CD4-positive, alpha-beta memory T cell (primary cell): ENCODE measurements at regions not wholly inside any gene's neighbourhood (a gene's known extent, or its start where the extent isn't known, plus 50 kb on each side); places are given as distances from the start of the nearest gene placed in this dataset.
"Not testable (repeated sequence)": the region's sequence is repeated elsewhere in the genome, so short reads cannot be mapped to it uniquely, and the experiment has no call there.

Experiments used
- CTCF ChIA-PET: fragments of 350-600 bp; sonication (Branson Sonifier 250); formaldehyde crosslinking; loops from one replicate; lab custom pipeline; 2021; ENCODE audit warnings: inconsistent platforms; ENCODE audit not compliant: partially characterized antibody; lab: Charles Lee
- POLR2A ChIA-PET: fragments of 350-600 bp; sonication (Branson Sonifier 250); formaldehyde crosslinking; loops from one replicate; lab custom pipeline; 2021; ENCODE audit not compliant: partially characterized antibody; lab: Charles Lee
- DNase-seq, 5 donors: peaks; one replicate each; pipeline versions ENCODE4 v3.0.0 to v3.0.0-alpha.2; 2020 to 2022; ENCODE audit warnings: mixed read lengths in 1 of 5
- H3K27ac ChIP-seq: one replicate; pipeline ENCODE4 v1.7.0; 2013; ENCODE audit warnings: low read depth, low read length
- H3K27me3 ChIP-seq: 2 replicates; pipeline ENCODE4 v1.7.0; 2013; ENCODE audit warnings: mild to moderate bottlenecking, low read length, moderate library complexity; ENCODE audit not compliant: insufficient read depth
- H3K36me3 ChIP-seq: 2 replicates; pipeline ENCODE4 v1.7.0; 2013; ENCODE audit warnings: mild to moderate bottlenecking, low read length, moderate library complexity; ENCODE audit not compliant: insufficient read depth
- H3K4me1 ChIP-seq: 2 replicates; pipeline ENCODE4 v1.7.0; 2013; ENCODE audit warnings: mild to moderate bottlenecking, low read length, moderate library complexity; ENCODE audit not compliant: insufficient read depth
- H3K4me3 ChIP-seq, 2 donors: one replicate each; pipeline ENCODE4 v1.7.0; 2013; ENCODE audit warnings: low read length in 2 of 2, mild to moderate bottlenecking in 1 of 2
- H3K9me3 ChIP-seq, 2 donors: one replicate each; pipeline ENCODE4 v1.7.0; 2013; ENCODE audit warnings: low read length in 2 of 2, control low read depth in 1 of 2; ENCODE audit not compliant: control insufficient read depth in 1 of 2
- H3K27ac Mint-ChIP-seq, 7 donors: one replicate each; pipeline ENCODE4 v1.8.0; 2020 to 2021; ENCODE audit warnings: mixed read lengths in 7 of 7, mild to moderate bottlenecking in 6 of 7, inconsistent platforms in 3 of 7, moderate library complexity in 3 of 7
- H3K27me3 Mint-ChIP-seq, 2 donors: one replicate each; pipeline ENCODE4 v1.8.0; 2020 to 2021; ENCODE audit warnings: mixed read lengths in 2 of 2
- H3K36me3 Mint-ChIP-seq, 2 donors: one replicate each; pipeline ENCODE4 v1.8.0; 2020 to 2021; ENCODE audit warnings: mixed read lengths in 2 of 2, inconsistent platforms in 1 of 2, mild to moderate bottlenecking in 1 of 2
- H3K4me1 Mint-ChIP-seq, 4 donors: one replicate each; pipeline ENCODE4 v1.8.0; 2020 to 2021; ENCODE audit warnings: mixed read lengths in 4 of 4, mild to moderate bottlenecking in 1 of 4
- H3K4me3 Mint-ChIP-seq, 8 donors: one replicate each; pipeline ENCODE4 v1.8.0; 2020 to 2021; ENCODE audit warnings: mixed read lengths in 8 of 8, mild to moderate bottlenecking in 7 of 8, moderate library complexity in 6 of 8, inconsistent platforms in 3 of 8
- H3K9me3 Mint-ChIP-seq, 8 donors: one replicate each; pipeline ENCODE4 v1.8.0; 2020 to 2021; ENCODE audit warnings: mixed read lengths in 8 of 8, mild to moderate bottlenecking in 5 of 8, inconsistent platforms in 3 of 8, moderate library complexity in 1 of 8
- intact Hi-C: fragments of 100-400 bp; cut with micrococcal nuclease; formaldehyde crosslinking; loops from one replicate; pipeline ENCODE4 v1.15.1; 2023

GRCh38 chr4:13924900-13925299 lies 297.4 kb upstream of the BOD1L1 start:
- H3K27ac Mint-ChIP-seq, H3K36me3 ChIP-seq, H3K27me3 Mint-ChIP-seq, H3K4me1 ChIP-seq, CTCF ChIA-PET, H3K36me3 Mint-ChIP-seq, H3K9me3 Mint-ChIP-seq, H3K27me3 ChIP-seq, H3K4me3 Mint-ChIP-seq, H3K4me1 Mint-ChIP-seq, POLR2A ChIA-PET, DNase-seq, H3K9me3 ChIP-seq, H3K27ac ChIP-seq, H3K4me3 ChIP-seq, intact Hi-C loops: not testable (repeated sequence)

GRCh38 chr4:13928214-13928613 lies 300.7 kb upstream of the BOD1L1 start:
- Mint-ChIP-seq H3K9me3 (peaks cover 0 to 5% (median 3%) of the 10 kb centered on the region in 8 donors), H3K4me3 (no peak overlapping the region), H3K27ac (no peak overlapping the region), H3K27me3 (no peaks in the 10 kb centered on the region), H3K36me3 (no peaks in the 10 kb centered on the region), H3K4me1 (no peaks in the 10 kb centered on the region)
- no peaks in the 10 kb centered on the region for H3K27me3 ChIP-seq
- intact Hi-C loops = no loop called here
- no peaks in the 10 kb centered on the region for H3K36me3 ChIP-seq
- H3K9me3 ChIP-seq = no peaks in the 10 kb centered on the region
- no peaks in the 10 kb centered on the region for H3K4me1 ChIP-seq
- ChIA-PET POLR2A (no interaction called here), CTCF (no interaction called here)
- DNase-seq = no peak
- no peak overlapping the region for H3K27ac ChIP-seq
- H3K4me3 ChIP-seq = no peak overlapping the region

- no peak overlapping the region for H3K4me3 ChIP-seq
- H3K9me3 Mint-ChIP-seq = peaks cover 0 to 3% (median 0%) of the 10 kb centered on the region in 8 donors
- intact Hi-C loops = no loop called here
- no peaks in the 10 kb centered on the region for H3K27me3 Mint-ChIP-seq
- no peaks in the 10 kb centered on the region for H3K36me3 Mint-ChIP-seq
- no peaks in the 10 kb centered on the region for H3K4me1 Mint-ChIP-seq
- ChIA-PET CTCF (no interaction called here), POLR2A (no interaction called here)
- no peaks in the 10 kb centered on the region for H3K4me1 ChIP-seq
- no peak overlapping the region for H3K27ac Mint-ChIP-seq
- no peak overlapping the region for H3K27ac ChIP-seq
- DNase-seq = no peak
- H3K27me3 ChIP-seq = no peaks in the 10 kb centered on the region
- no peaks in the 10 kb centered on the region for H3K36me3 ChIP-seq
- H3K9me3 ChIP-seq = no peaks in the 10 kb centered on the region
- H3K4me3 Mint-ChIP-seq = no peak overlapping the region
Observed at GRCh38 chr4:13930155-13930554, 302.6 kb upstream of the BOD1L1 start.

- no peaks in the 10 kb centered on the region for H3K27me3 ChIP-seq
- no peak overlapping the region for H3K4me3 ChIP-seq
- Mint-ChIP-seq H3K9me3 (peaks cover 0 to 3% (median 0%) of the 10 kb centered on the region in 8 donors), H3K4me3 (no peak overlapping the region), H3K4me1 (no peaks in the 10 kb centered on the region), H3K27me3 (no peaks in the 10 kb centered on the region), H3K27ac (no peak overlapping the region), H3K36me3 (no peaks in the 10 kb centered on the region)
- DNase-seq = no peak
- no peaks in the 10 kb centered on the region for H3K36me3 ChIP-seq
- H3K9me3 ChIP-seq = no peaks in the 10 kb centered on the region
- no peaks in the 10 kb centered on the region for H3K4me1 ChIP-seq
- intact Hi-C loops = no loop called here
- ChIA-PET POLR2A (no interaction called here), CTCF (no interaction called here)
- H3K27ac ChIP-seq = no peak overlapping the region
Observed at GRCh38 chr4:13933191-13933590, 305.7 kb upstream of the BOD1L1 start.

- Mint-ChIP-seq H3K4me3 (no peak overlapping the region), H3K36me3 (no peaks in the 10 kb centered on the region), H3K27me3 (peaks cover 0 to 2% of the 10 kb centered on the region in 2 donors), H3K9me3 (peaks cover 0 to 5% (median 0%) of the 10 kb centered on the region in 8 donors), H3K27ac (no peak overlapping the region), H3K4me1 (no peaks in the 10 kb centered on the region)
- intact Hi-C loops = no loop called here
- POLR2A ChIA-PET = no interaction called here
- Histone ChIP-seq H3K4me3 (no peak overlapping the region), H3K27me3 (no peaks in the 10 kb centered on the region), H3K27ac (no peak overlapping the region), H3K9me3 (no peaks in the 10 kb centered on the region), H3K36me3 (no peaks in the 10 kb centered on the region), H3K4me1 (no peaks in the 10 kb centered on the region)
- CTCF ChIA-PET = no interaction called here
- no peak for DNase-seq
Observed at GRCh38 chr4:13938299-13938698, 310.8 kb upstream of the BOD1L1 start.

- H3K4me3 ChIP-seq = no peak overlapping the region
- no peak overlapping the region for H3K4me3 Mint-ChIP-seq
- no peaks in the 10 kb centered on the region for H3K36me3 Mint-ChIP-seq
- no peaks in the 10 kb centered on the region for H3K36me3 ChIP-seq
- intact Hi-C loops = no loop called here
- no peak for DNase-seq
- H3K9me3 Mint-ChIP-seq = peaks cover 0 to 4% (median 0%) of the 10 kb centered on the region in 8 donors
- H3K27ac Mint-ChIP-seq = no peak overlapping the region
- no peaks in the 10 kb centered on the region for H3K27me3 ChIP-seq
- H3K27ac ChIP-seq = no peak overlapping the region
- H3K27me3 Mint-ChIP-seq = peaks cover 1 to 2% of the 10 kb centered on the region in 2 donors
- ChIA-PET POLR2A (no interaction called here), CTCF (no interaction called here)
- no peaks in the 10 kb centered on the region for H3K4me1 ChIP-seq
- no peaks in the 10 kb centered on the region for H3K4me1 Mint-ChIP-seq
- H3K9me3 ChIP-seq = no peaks in the 10 kb centered on the region
Observed at GRCh38 chr4:13940921-13941320, 313.4 kb upstream of the BOD1L1 start.

- H3K4me3 Mint-ChIP-seq = no peak overlapping the region
- CTCF ChIA-PET = no interaction called here
- POLR2A ChIA-PET = no interaction called here
- DNase-seq = no peak
- peaks cover 0 to 4% (median 0%) of the 10 kb centered on the region in 8 donors for H3K9me3 Mint-ChIP-seq
- intact Hi-C loops = no loop called here
- no peaks in the 10 kb centered on the region for H3K4me1 Mint-ChIP-seq
- no peak overlapping the region for H3K27ac Mint-ChIP-seq
- Histone ChIP-seq H3K4me1 (no peaks in the 10 kb centered on the region), H3K27me3 (no peaks in the 10 kb centered on the region), H3K36me3 (no peaks in the 10 kb centered on the region), H3K27ac (no peak overlapping the region), H3K4me3 (no peak overlapping the region), H3K9me3 (no peaks in the 10 kb centered on the region)
- H3K27me3 Mint-ChIP-seq = peaks cover 1 to 2% of the 10 kb centered on the region in 2 donors
- no peaks in the 10 kb centered on the region for H3K36me3 Mint-ChIP-seq
Observed at GRCh38 chr4:13942977-13943376, 315.5 kb upstream of the BOD1L1 start.

- peaks cover 0 to 4% (median 0%) of the 10 kb centered on the region in 8 donors for H3K9me3 Mint-ChIP-seq
- H3K4me3 Mint-ChIP-seq = no peak overlapping the region
- H3K9me3 ChIP-seq = no peaks in the 10 kb centered on the region
- no peak overlapping the region for H3K4me3 ChIP-seq
- H3K4me1 Mint-ChIP-seq = no peaks in the 10 kb centered on the region
- H3K27me3 Mint-ChIP-seq = peaks cover 0 to 1% of the 10 kb centered on the region in 2 donors
- CTCF ChIA-PET = no interaction called here
- H3K27ac ChIP-seq = no peak overlapping the region
- no peaks in the 10 kb centered on the region for H3K36me3 Mint-ChIP-seq
- no peak overlapping the region for H3K27ac Mint-ChIP-seq
- intact Hi-C loops = no loop called here
- no peaks in the 10 kb centered on the region for H3K27me3 ChIP-seq
- DNase-seq = no peak
- H3K36me3 ChIP-seq = no peaks in the 10 kb centered on the region
- POLR2A ChIA-PET = no interaction called here
- H3K4me1 ChIP-seq = no peaks in the 10 kb centered on the region
Observed at GRCh38 chr4:13944095-13944511, 316.6 kb upstream of the BOD1L1 start.
